Parathyroid adenoma (tissue), 2 donors: ENCODE measurements at regions not wholly inside any gene's neighbourhood (a gene's known extent, or its start where the extent isn't known, plus 50 kb on each side); places are given as distances from the start of the nearest gene placed in this dataset.

Source experiments
- H2AFZ ChIP-seq: fragments of 300-600 bp; sonication (generic); one replicate; pipeline ENCODE4 v1.7.0; 2017; ENCODE audit warnings: antibody characterized with exemption, mild to moderate bottlenecking
- H3K27ac ChIP-seq: fragments of 300-600 bp; sonication (generic); one replicate; pipeline ENCODE4 v1.7.0; 2017
- H3K27me3 ChIP-seq: fragments of 300-600 bp; sonication (generic); one replicate; pipeline ENCODE4 v1.7.0; 2017; ENCODE audit warnings: low read length; ENCODE audit not compliant: control insufficient read depth, insufficient read depth
- H3K36me3 ChIP-seq: fragments of 300-600 bp; sonication (generic); one replicate; pipeline ENCODE4 v1.7.0; 2017; ENCODE audit warnings: low read length; ENCODE audit not compliant: control insufficient read depth, insufficient read depth
- H3K4me1 ChIP-seq: fragments of 300-600 bp; sonication (generic); one replicate; pipeline ENCODE4 v1.7.0; 2017; ENCODE audit warnings: control low read depth
- H3K4me2 ChIP-seq: fragments of 300-600 bp; sonication (generic); one replicate; pipeline ENCODE4 v1.7.0; 2017; ENCODE audit warnings: low read length
- H3K4me3 ChIP-seq: fragments of 300-600 bp; sonication (generic); one replicate; pipeline ENCODE4 v1.7.0; 2017; ENCODE audit warnings: low read depth, low read length
- H3K79me2 ChIP-seq: fragments of 300-600 bp; sonication (generic); one replicate; pipeline ENCODE4 v1.7.0; 2017; ENCODE audit warnings: control low read depth
- H3K9ac ChIP-seq: fragments of 300-600 bp; sonication (generic); one replicate; pipeline ENCODE4 v1.7.0; 2017; ENCODE audit warnings: mild to moderate bottlenecking
- H3K9me3 ChIP-seq: fragments of 300-600 bp; sonication (generic); one replicate; pipeline ENCODE4 v1.7.0; 2017; ENCODE audit warnings: low read length; ENCODE audit not compliant: control insufficient read depth
- TF ChIP-seq, protein P1 (sequence below): fragments of 300-600 bp; sonication (generic); IDR thresholded peaks from one replicate; pipeline ENCODE4 v1.7.0; 2017; ENCODE audit warnings: antibody characterized with exemption, mild to moderate bottlenecking
- donor health status: primary hyperparathyroidism.

DNA sequence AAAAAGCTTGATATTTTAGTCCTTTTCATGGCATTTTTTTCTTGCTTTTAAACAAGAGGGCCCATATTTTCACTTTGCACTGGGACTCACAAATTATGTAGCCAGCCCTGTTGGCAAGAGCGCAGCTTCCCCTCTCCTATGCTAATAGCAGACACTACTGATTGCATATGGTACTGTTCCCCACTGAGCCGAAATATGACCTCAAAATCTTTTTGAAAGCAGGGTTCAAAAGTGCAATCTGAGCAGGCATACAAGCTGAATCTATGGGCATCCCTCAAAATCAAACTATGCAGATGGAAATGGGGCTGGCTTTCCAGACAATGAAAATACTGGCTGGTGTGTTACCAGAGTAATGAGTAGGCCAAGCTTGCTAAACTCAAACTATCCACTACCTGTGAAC is 225.2 kb upstream of the SETMAR start:
- H3K4me2 ChIP-seq = no peak overlapping the region
- H3K9me3 ChIP-seq = no peaks in the 10 kb centered on the region
- peaks cover 7% of the 10 kb centered on the region for H3K4me1 ChIP-seq
- no peaks in the 10 kb centered on the region for H3K36me3 ChIP-seq
- no peak overlapping the region for H3K9ac ChIP-seq
- TF ChIP-seq, protein P1, sequence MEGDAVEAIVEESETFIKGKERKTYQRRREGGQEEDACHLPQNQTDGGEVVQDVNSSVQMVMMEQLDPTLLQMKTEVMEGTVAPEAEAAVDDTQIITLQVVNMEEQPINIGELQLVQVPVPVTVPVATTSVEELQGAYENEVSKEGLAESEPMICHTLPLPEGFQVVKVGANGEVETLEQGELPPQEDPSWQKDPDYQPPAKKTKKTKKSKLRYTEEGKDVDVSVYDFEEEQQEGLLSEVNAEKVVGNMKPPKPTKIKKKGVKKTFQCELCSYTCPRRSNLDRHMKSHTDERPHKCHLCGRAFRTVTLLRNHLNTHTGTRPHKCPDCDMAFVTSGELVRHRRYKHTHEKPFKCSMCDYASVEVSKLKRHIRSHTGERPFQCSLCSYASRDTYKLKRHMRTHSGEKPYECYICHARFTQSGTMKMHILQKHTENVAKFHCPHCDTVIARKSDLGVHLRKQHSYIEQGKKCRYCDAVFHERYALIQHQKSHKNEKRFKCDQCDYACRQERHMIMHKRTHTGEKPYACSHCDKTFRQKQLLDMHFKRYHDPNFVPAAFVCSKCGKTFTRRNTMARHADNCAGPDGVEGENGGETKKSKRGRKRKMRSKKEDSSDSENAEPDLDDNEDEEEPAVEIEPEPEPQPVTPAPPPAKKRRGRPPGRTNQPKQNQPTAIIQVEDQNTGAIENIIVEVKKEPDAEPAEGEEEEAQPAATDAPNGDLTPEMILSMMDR = no peak
- H2AFZ ChIP-seq = no peak overlapping the region
- H3K4me3 ChIP-seq = no peak overlapping the region
- no peaks in the 10 kb centered on the region for H3K27me3 ChIP-seq
- no peak overlapping the region for H3K27ac ChIP-seq
- H3K79me2 ChIP-seq = no peaks in the 10 kb centered on the region

DNA sequence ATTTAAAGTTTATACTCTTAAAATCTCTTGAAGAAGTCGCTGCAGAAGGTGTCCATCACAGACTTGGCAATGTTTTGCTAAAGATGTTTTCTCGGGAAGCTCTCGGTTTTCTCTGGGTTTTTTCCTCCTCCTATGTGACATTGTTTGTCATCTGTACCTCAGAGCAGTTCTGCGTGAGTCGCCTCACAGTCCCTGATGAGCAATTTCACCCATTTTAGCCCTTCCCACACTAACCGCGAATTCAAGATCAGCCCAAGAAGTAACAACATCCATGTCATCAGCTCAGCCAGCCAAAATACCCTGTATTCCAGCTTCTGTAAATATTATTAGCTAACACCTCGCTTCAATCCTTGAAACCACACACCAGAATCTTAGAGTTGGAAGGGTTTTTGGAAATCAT is 224.3 kb upstream of the SETMAR start:
- Histone ChIP-seq H3K27ac (no peak overlapping the region), H3K4me3 (no peak overlapping the region)
- TF ChIP-seq, protein P1 = no peak

DNA sequence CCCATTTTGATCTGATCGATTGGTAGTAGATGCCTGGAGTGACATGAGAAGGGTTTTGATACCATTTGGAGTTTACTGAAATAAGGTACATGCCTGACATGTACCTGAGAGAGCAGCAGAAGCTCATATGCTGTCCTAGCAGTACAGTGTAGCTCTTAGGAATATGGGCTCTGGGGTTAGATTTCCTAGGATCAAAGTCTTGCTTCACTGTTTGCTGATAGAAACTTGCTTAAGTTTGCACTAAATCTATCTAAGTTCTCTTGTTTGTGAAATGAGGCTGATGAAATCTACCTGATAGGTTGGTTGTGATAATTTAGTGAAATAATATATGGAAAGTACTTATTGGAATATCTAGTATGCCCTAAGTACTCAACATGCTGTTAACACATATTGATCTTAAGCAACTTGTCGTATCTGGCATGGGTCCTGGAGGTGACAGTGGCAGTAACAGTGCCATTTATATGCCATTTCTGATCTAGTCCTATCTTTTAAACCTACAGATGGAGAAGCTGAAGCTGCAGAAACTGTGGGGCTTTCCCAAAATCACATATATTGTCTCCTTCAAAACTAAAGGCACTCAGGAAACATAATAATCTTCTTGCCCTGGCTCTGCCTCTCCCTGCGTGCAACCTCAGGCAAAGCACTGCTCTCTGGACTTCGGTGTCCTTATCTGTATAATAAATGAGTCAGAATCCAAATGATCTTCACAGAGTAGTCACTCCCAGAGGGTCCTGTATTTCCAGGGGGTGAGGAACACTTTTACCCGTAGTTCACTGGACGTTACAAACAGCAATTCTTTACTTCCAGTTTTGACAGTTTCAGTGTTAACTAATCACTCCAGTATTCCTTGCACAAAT is 223.6 kb upstream of the SETMAR start:
- no peak overlapping the region for H3K9ac ChIP-seq
- no peak overlapping the region for H3K27ac ChIP-seq
- H3K79me2 ChIP-seq = no peaks in the 10 kb centered on the region
- H3K9me3 ChIP-seq = no peaks in the 10 kb centered on the region
- H3K4me1 ChIP-seq = peaks cover 8% of the 10 kb centered on the region
- no peak overlapping the region for H3K4me2 ChIP-seq
- no peaks in the 10 kb centered on the region for H3K36me3 ChIP-seq
- no peaks in the 10 kb centered on the region for H3K27me3 ChIP-seq
- H3K4me3 ChIP-seq = no peak overlapping the region
- TF ChIP-seq, protein P1 = no peak
- H2AFZ ChIP-seq = peak overlapping the region; percentile 32

More for the DNA sequence above, 224.3 kb upstream of the SETMAR start:
- Histone ChIP-seq H2AFZ (no peak overlapping the region), H3K9ac (no peak overlapping the region), H3K36me3 (no peaks in the 10 kb centered on the region), H3K4me2 (no peak overlapping the region), H3K79me2 (no peaks in the 10 kb centered on the region), H3K4me1 (peaks cover 7% of the 10 kb centered on the region), H3K27me3 (no peaks in the 10 kb centered on the region), H3K9me3 (no peaks in the 10 kb centered on the region)

DNA sequence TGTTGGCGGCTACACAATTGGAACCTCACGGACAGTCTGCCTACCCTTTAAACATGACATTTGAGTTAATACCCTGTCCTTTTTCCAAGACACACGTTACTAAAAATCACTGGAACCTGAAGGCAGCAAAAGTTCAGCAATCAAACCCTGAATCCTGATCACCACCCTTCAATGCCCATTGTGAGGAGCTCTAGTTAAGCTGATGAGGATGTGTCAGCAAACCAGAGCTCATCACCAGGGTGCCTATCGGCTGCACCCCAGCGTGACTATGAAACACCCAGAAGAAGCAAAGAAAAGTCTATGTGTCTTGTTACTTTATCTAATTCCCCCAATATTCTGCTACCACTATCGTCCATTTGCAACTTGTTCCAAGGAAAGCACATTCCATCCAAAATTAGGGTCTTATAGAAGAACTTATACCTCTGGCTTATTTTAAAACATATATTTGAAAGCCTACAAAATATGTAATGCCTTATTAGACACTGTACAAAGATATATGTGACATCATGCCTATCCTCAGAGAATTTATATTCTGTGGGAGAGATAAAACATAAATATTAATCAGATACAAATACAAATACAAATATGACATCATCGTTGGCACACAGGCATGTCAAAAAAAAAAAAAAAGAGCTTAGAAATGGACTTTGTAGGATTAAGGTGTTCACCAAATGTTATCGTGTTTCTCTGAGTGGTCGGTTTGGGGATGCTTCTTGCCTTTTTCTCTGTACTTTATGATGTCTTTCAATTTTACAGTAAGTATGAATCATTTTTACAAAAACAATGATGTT is 219.7 kb upstream of the SETMAR start:
- H3K4me1 ChIP-seq = peaks cover 10% of the 10 kb centered on the region
- H3K9me3 ChIP-seq = no peaks in the 10 kb centered on the region
- TF ChIP-seq, protein P1 = peak; percentile 25
- H3K36me3 ChIP-seq = no peaks in the 10 kb centered on the region
- H3K4me3 ChIP-seq = no peak overlapping the region
- H3K27ac ChIP-seq = no peak overlapping the region
- H3K4me2 ChIP-seq = no peak overlapping the region
- H3K27me3 ChIP-seq = no peaks in the 10 kb centered on the region
- H3K9ac ChIP-seq = no peak overlapping the region
- H3K79me2 ChIP-seq = no peaks in the 10 kb centered on the region
- H2AFZ ChIP-seq = no peak overlapping the region
